Activated CD8-positive, alpha-beta memory T cell treated with anti-CD3 and anti-CD28 coated beads, Interleukin-2, amount 10 ng/mL, durations not matched to agents 7 days and 5 days (primary cell): ENCODE measurements at regions not wholly inside any gene's neighbourhood (a gene's known extent, or its start where the extent isn't known, plus 50 kb on each side); places are given as distances from the start of the nearest gene placed in this dataset.

Source experiments
- ATAC-seq: fragments of 150-1000 bp; cut with Tn5 transposase; one replicate; pipeline ENCODE4 v1.10.0; 2021; ENCODE audit warnings: moderate library complexity
- CTCF ChIA-PET: fragments of 350-600 bp; sonication (Branson Sonifier 250); formaldehyde crosslinking; loops from one replicate; lab custom pipeline; 2021; ENCODE audit warnings: antibody characterized with exemption; lab: Charles Lee
- DNase-seq: peaks from one replicate; pipeline ENCODE4 v3.0.0-alpha.2; 2020
- H3K27ac Mint-ChIP-seq: one replicate; pipeline ENCODE4 v1.8.0; 2021; ENCODE audit warnings: mild to moderate bottlenecking, mixed read lengths
- H3K27me3 Mint-ChIP-seq: one replicate; pipeline ENCODE4 v1.8.0; 2021; ENCODE audit warnings: mixed read lengths
- H3K36me3 Mint-ChIP-seq: one replicate; pipeline ENCODE4 v1.8.0; 2021; ENCODE audit warnings: mild to moderate bottlenecking, mixed read lengths
- H3K4me1 Mint-ChIP-seq: one replicate; pipeline ENCODE4 v1.8.0; 2021; ENCODE audit warnings: mixed read lengths
- H3K4me3 Mint-ChIP-seq: one replicate; pipeline ENCODE4 v1.8.0; 2021; ENCODE audit warnings: mild to moderate bottlenecking, moderate library complexity, mixed read lengths
- H3K9me3 Mint-ChIP-seq: one replicate; pipeline ENCODE4 v1.8.0; 2022; ENCODE audit warnings: low read depth, mixed read lengths

GRCh38 chr9:3704890-3705289 is 179.1 kb upstream of the RFX3 start:
- no peaks in the 10 kb centered on the region for H3K4me1 Mint-ChIP-seq
- H3K27ac Mint-ChIP-seq = no peak overlapping the region
- no peak overlapping the region for H3K4me3 Mint-ChIP-seq
- DNase-seq = no peak
- no peak for ATAC-seq
- H3K36me3 Mint-ChIP-seq = no peaks in the 10 kb centered on the region
- CTCF ChIA-PET = no interaction called here
- no peaks in the 10 kb centered on the region for H3K9me3 Mint-ChIP-seq
- peaks cover 16% of the 10 kb centered on the region for H3K27me3 Mint-ChIP-seq

- H3K4me3 Mint-ChIP-seq = no peak overlapping the region
- ATAC-seq (no peak), DNase-seq (no peak)
- CTCF ChIA-PET = no interaction called here
- peaks cover 26% of the 10 kb centered on the region for H3K27me3 Mint-ChIP-seq
- H3K36me3 Mint-ChIP-seq = no peaks in the 10 kb centered on the region
- no peak overlapping the region for H3K27ac Mint-ChIP-seq
- H3K4me1 Mint-ChIP-seq = no peaks in the 10 kb centered on the region
- no peaks in the 10 kb centered on the region for H3K9me3 Mint-ChIP-seq
Observed at GRCh38 chr9:3700772-3701171, 175.0 kb upstream of the RFX3 start.

- ATAC-seq (no peak), DNase-seq (no peak)
- Mint-ChIP-seq H3K27ac (no peak overlapping the region), H3K4me1 (no peaks in the 10 kb centered on the region), H3K9me3 (no peaks in the 10 kb centered on the region), H3K36me3 (no peaks in the 10 kb centered on the region), H3K4me3 (no peak overlapping the region), H3K27me3 (peaks cover 26% of the 10 kb centered on the region)
- CTCF ChIA-PET = no interaction called here
Observed at GRCh38 chr9:3699883-3700282, 174.1 kb upstream of the RFX3 start.

- no peaks in the 10 kb centered on the region for H3K9me3 Mint-ChIP-seq
- no peak overlapping the region for H3K4me3 Mint-ChIP-seq
- peaks cover 24% of the 10 kb centered on the region for H3K27me3 Mint-ChIP-seq
- no peak for ATAC-seq
- no peak for DNase-seq
- no peaks in the 10 kb centered on the region for H3K36me3 Mint-ChIP-seq
- H3K4me1 Mint-ChIP-seq = no peaks in the 10 kb centered on the region
- CTCF ChIA-PET = no interaction called here
- H3K27ac Mint-ChIP-seq = no peak overlapping the region
Observed at GRCh38 chr9:3698531-3698930, 172.7 kb upstream of the RFX3 start.

- DNase-seq (no peak), ATAC-seq (no peak)
- H3K27me3 Mint-ChIP-seq = peaks cover 24% of the 10 kb centered on the region
- CTCF ChIA-PET = no interaction called here
- no peak overlapping the region for H3K27ac Mint-ChIP-seq
- no peaks in the 10 kb centered on the region for H3K36me3 Mint-ChIP-seq
- H3K4me1 Mint-ChIP-seq = no peaks in the 10 kb centered on the region
- H3K4me3 Mint-ChIP-seq = no peak overlapping the region
- no peaks in the 10 kb centered on the region for H3K9me3 Mint-ChIP-seq
Observed at GRCh38 chr9:3698076-3698475, 172.3 kb upstream of the RFX3 start.

- no peak for DNase-seq
- CTCF ChIA-PET = no interaction called here
- H3K36me3 Mint-ChIP-seq = no peaks in the 10 kb centered on the region
- H3K9me3 Mint-ChIP-seq = no peaks in the 10 kb centered on the region
- H3K4me3 Mint-ChIP-seq = no peak overlapping the region
- H3K27ac Mint-ChIP-seq = no peak overlapping the region
- H3K4me1 Mint-ChIP-seq = no peaks in the 10 kb centered on the region
- H3K27me3 Mint-ChIP-seq = peaks cover 24% of the 10 kb centered on the region
- ATAC-seq = no peak
Observed at GRCh38 chr9:3696368-3696767, 170.6 kb upstream of the RFX3 start.

GRCh38 chr9:3692606-3693005 is 166.8 kb upstream of the RFX3 start:
- CTCF ChIA-PET = interaction anchor here (0.9 kb wide), 1 partner anchor 10 kb away, joined by 3 read pairs; no protein-coding TSS in a partner anchor
- Mint-ChIP-seq H3K36me3 (no peaks in the 10 kb centered on the region), H3K27me3 (peaks cover 4% of the 10 kb centered on the region), H3K27ac (no peak overlapping the region), H3K4me1 (no peaks in the 10 kb centered on the region), H3K4me3 (no peak overlapping the region), H3K9me3 (no peaks in the 10 kb centered on the region)
- ATAC-seq (no peak), DNase-seq (no peak)

- Mint-ChIP-seq H3K27ac (no peak overlapping the region), H3K4me1 (no peaks in the 10 kb centered on the region), H3K4me3 (no peak overlapping the region), H3K27me3 (no peaks in the 10 kb centered on the region), H3K9me3 (peaks cover 4% of the 10 kb centered on the region), H3K36me3 (peaks cover 6% of the 10 kb centered on the region)
- CTCF ChIA-PET = interaction anchor here (0.7 kb wide), 1 partner anchor 216 kb away, joined by 3 read pairs; no protein-coding TSS in a partner anchor
- no peak for DNase-seq
- ATAC-seq = no peak
Observed at GRCh38 chr9:3689555-3689954, 163.8 kb upstream of the RFX3 start.

GRCh38 chr9:3687145-3687544 is 161.3 kb upstream of the RFX3 start:
- no peak for ATAC-seq
- no peaks in the 10 kb centered on the region for H3K4me1 Mint-ChIP-seq
- no peak for DNase-seq
- no peaks in the 10 kb centered on the region for H3K27me3 Mint-ChIP-seq
- CTCF ChIA-PET = no interaction called here
- H3K27ac Mint-ChIP-seq = no peak overlapping the region
- no peak overlapping the region for H3K4me3 Mint-ChIP-seq
- H3K9me3 Mint-ChIP-seq = peaks cover 4% of the 10 kb centered on the region
- H3K36me3 Mint-ChIP-seq = peaks cover 6% of the 10 kb centered on the region

- H3K36me3 Mint-ChIP-seq = peaks cover 6% of the 10 kb centered on the region
- no peak for DNase-seq
- H3K27ac Mint-ChIP-seq = no peak overlapping the region
- CTCF ChIA-PET = no interaction called here
- H3K4me3 Mint-ChIP-seq = no peak overlapping the region
- no peaks in the 10 kb centered on the region for H3K27me3 Mint-ChIP-seq
- ATAC-seq = no peak
- no peaks in the 10 kb centered on the region for H3K4me1 Mint-ChIP-seq
- peaks cover 4% of the 10 kb centered on the region for H3K9me3 Mint-ChIP-seq
Observed at GRCh38 chr9:3682186-3682585, 156.4 kb upstream of the RFX3 start.

GRCh38 chr9:3677541-3677940 is 151.7 kb upstream of the RFX3 start:
- H3K27me3 Mint-ChIP-seq = no peaks in the 10 kb centered on the region
- no peak overlapping the region for H3K27ac Mint-ChIP-seq
- no peaks in the 10 kb centered on the region for H3K4me1 Mint-ChIP-seq
- H3K36me3 Mint-ChIP-seq = peaks cover 6% of the 10 kb centered on the region
- ATAC-seq = no peak
- H3K9me3 Mint-ChIP-seq = no peaks in the 10 kb centered on the region
- CTCF ChIA-PET = no interaction called here
- H3K4me3 Mint-ChIP-seq = no peak overlapping the region
- DNase-seq = no peak

- Mint-ChIP-seq H3K36me3 (peaks cover 6% of the 10 kb centered on the region), H3K4me3 (no peak overlapping the region)
Observed at GRCh38 chr9:3676766-3677165, 151.0 kb upstream of the RFX3 start.

GRCh38 chr9:3675946-3676345 is 150.1 kb upstream of the RFX3 start:
- Mint-ChIP-seq H3K4me3 (no peak overlapping the region), H3K27me3 (no peaks in the 10 kb centered on the region), H3K27ac (no peak overlapping the region), H3K4me1 (no peaks in the 10 kb centered on the region), H3K36me3 (peaks cover 6% of the 10 kb centered on the region), H3K9me3 (no peaks in the 10 kb centered on the region)
- CTCF ChIA-PET = no interaction called here
- DNase-seq = no peak
- ATAC-seq = no peak

More at GRCh38 chr9:3676766-3677165, 151.0 kb upstream of the RFX3 start:
- Mint-ChIP-seq H3K4me1 (no peaks in the 10 kb centered on the region), H3K27ac (no peak overlapping the region), H3K9me3 (no peaks in the 10 kb centered on the region), H3K27me3 (no peaks in the 10 kb centered on the region)
- CTCF ChIA-PET = no interaction called here
- DNase-seq = no peak
- no peak for ATAC-seq

GRCh38 chr9:3674561-3674960 is 148.8 kb upstream of the RFX3 start:
- H3K27me3 Mint-ChIP-seq = no peaks in the 10 kb centered on the region
- CTCF ChIA-PET = interaction anchor here (1.5 kb wide), 1 partner anchor 11 kb away, joined by 4 read pairs; no protein-coding TSS in a partner anchor
- H3K4me3 Mint-ChIP-seq = no peak overlapping the region
- peaks cover 6% of the 10 kb centered on the region for H3K36me3 Mint-ChIP-seq
- H3K27ac Mint-ChIP-seq = no peak overlapping the region
- DNase-seq (no peak), ATAC-seq (no peak)
- no peaks in the 10 kb centered on the region for H3K9me3 Mint-ChIP-seq
- no peaks in the 10 kb centered on the region for H3K4me1 Mint-ChIP-seq

GRCh38 chr9:3672399-3672798 is 146.6 kb upstream of the RFX3 start:
- Mint-ChIP-seq H3K27ac (no peak overlapping the region), H3K9me3 (no peaks in the 10 kb centered on the region), H3K4me1 (no peaks in the 10 kb centered on the region), H3K36me3 (peaks cover 6% of the 10 kb centered on the region), H3K27me3 (no peaks in the 10 kb centered on the region), H3K4me3 (no peak overlapping the region)
- DNase-seq (no peak), ATAC-seq (no peak)
- CTCF ChIA-PET = no interaction called here
